B cell (primary cell): ENCODE measurements at regions not wholly inside any gene's neighbourhood (a gene's known extent, or its start where the extent isn't known, plus 50 kb on each side); places are given as distances from the start of the nearest gene placed in this dataset.

ENCODE experiments used
- ATAC-seq: fragments of 200-7000 bp; cut with Tn5 transposase; one replicate; pipeline ENCODE4 v1.10.0; 2021; ENCODE audit warnings: low read depth, mild to moderate bottlenecking, moderate number of reproducible peaks, moderate library complexity
- CTCF ChIA-PET: fragments of 350-600 bp; sonication (Branson Sonifier 250); formaldehyde crosslinking; loops from one replicate; lab custom pipeline; 2021; ENCODE audit warnings: antibody characterized with exemption, inconsistent platforms; lab: Charles Lee
- POLR2A ChIA-PET: fragments of 350-600 bp; sonication (Branson Sonifier 250); formaldehyde crosslinking; loops from one replicate; lab custom pipeline; 2021; ENCODE audit warnings: antibody characterized with exemption; lab: Charles Lee
- DNase-seq: peaks from one replicate; pipeline ENCODE4 v3.0.0; 2013
- H2AFZ ChIP-seq: 2 replicates; pipeline ENCODE4 v1.6.1; 2012; ENCODE audit warnings: mild to moderate bottlenecking, low read depth, low read length; ENCODE audit not compliant: insufficient read depth, poor library complexity, severe bottlenecking
- H3K27ac ChIP-seq, 2 donors: 1 replicate in 1 of 2; 2 replicates in 1 of 2; pipeline ENCODE4 v1.5.1; 2012 to 2013; ENCODE audit warnings: low read length in 2 of 2, mild to moderate bottlenecking in 2 of 2, moderate library complexity in 1 of 2
- H3K27me3 ChIP-seq, 4 experiments: fragments of 200-600 bp in 1 of 4; sonication (generic) in 1 of 4; replicated peaks in 1 of 4; 1 replicate in 2 of 4; 2 replicates in 2 of 4; pipeline versions ENCODE4 v1.6.1 to v1.7.0; 2013 to 2016; ENCODE audit warnings: low read length in 3 of 4, mild to moderate bottlenecking in 2 of 4, mixed read lengths in 1 of 4, moderate library complexity in 1 of 4; ENCODE audit not compliant: insufficient read depth in 4 of 4, control insufficient read depth in 3 of 4; ENCODE audit errors: control extremely low read depth in 1 of 4
- H3K36me3 ChIP-seq, 2 experiments: replicated peaks in 1 of 2; 1 replicate in 1 of 2; 2 replicates in 1 of 2; pipeline versions ENCODE4 v1.6.1 to v1.7.1; 2013; ENCODE audit warnings: low read length in 1 of 2; ENCODE audit not compliant: insufficient read depth in 2 of 2, control insufficient read depth in 1 of 2; ENCODE audit errors: control extremely low read depth in 1 of 2, extremely low read depth in 1 of 2
- H3K4me1 ChIP-seq, 2 donors: fragments of 200-600 bp in 1 of 2; sonication (generic) in 1 of 2; 1 replicate in 1 of 2; 2 replicates in 1 of 2; pipeline versions ENCODE4 v1.5.1 to v1.6.1; 2013 to 2017; ENCODE audit warnings: low read length in 2 of 2; ENCODE audit not compliant: control insufficient read depth in 2 of 2, insufficient read depth in 2 of 2
- H3K4me2 ChIP-seq: replicated peaks from 2 replicates; pipeline ENCODE3; 2012; ENCODE audit warnings: mild to moderate bottlenecking, low read depth, low read length; ENCODE audit not compliant: poor library complexity, severe bottlenecking
- H3K4me3 ChIP-seq, 5 experiments: fragments of 200-600 bp in 1 of 5; sonication (generic) in 1 of 5; 1 replicate in 3 of 5; 2 replicates in 2 of 5; pipeline versions ENCODE4 v1.5.1 to v1.7.0; 2011 to 2016; ENCODE audit warnings: low read length in 4 of 5, mild to moderate bottlenecking in 4 of 5, low read depth in 2 of 5, control low read depth in 1 of 5, moderate library complexity in 1 of 5; ENCODE audit not compliant: insufficient read depth in 1 of 5; ENCODE audit errors: control extremely low read depth in 1 of 5, extremely low read depth in 1 of 5
- H3K79me2 ChIP-seq: fragments of 200-600 bp; sonication (generic); one replicate; pipeline ENCODE4 v1.6.0; 2016; ENCODE audit warnings: low read length; ENCODE audit not compliant: control insufficient read depth, insufficient read depth
- H3K9ac ChIP-seq: fragments of 200-600 bp; sonication (generic); 2 replicates; pipeline ENCODE4 v1.6.1; 2017; ENCODE audit warnings: mild to moderate bottlenecking, low read length, moderate library complexity
- H3K9me3 ChIP-seq, 3 donors: one replicate each; pipeline versions ENCODE4 v1.6.1 to v1.7.1; 2013; ENCODE audit warnings: low read length in 2 of 3; ENCODE audit not compliant: control insufficient read depth in 2 of 3, insufficient read depth in 1 of 3; ENCODE audit errors: control extremely low read depth in 1 of 3
- H4K20me1 ChIP-seq: 2 replicates; pipeline ENCODE4 v1.6.0; 2012; ENCODE audit warnings: mild to moderate bottlenecking, low read length; ENCODE audit not compliant: insufficient read depth, control insufficient read depth, poor library complexity, severe bottlenecking
- H3K27ac Mint-ChIP-seq: one replicate; pipeline ENCODE4 v1.8.0; 2021; ENCODE audit warnings: mixed read lengths
- H3K27me3 Mint-ChIP-seq: one replicate; pipeline ENCODE4 v1.8.0; 2021; ENCODE audit warnings: mixed read lengths
- H3K4me1 Mint-ChIP-seq: one replicate; pipeline ENCODE4 v1.8.0; 2021; ENCODE audit warnings: mixed read lengths
- H3K4me3 Mint-ChIP-seq: one replicate; pipeline ENCODE4 v1.8.0; 2021; ENCODE audit warnings: mixed read lengths
- H3K9me3 Mint-ChIP-seq: one replicate; pipeline ENCODE4 v1.8.0; 2022; ENCODE audit warnings: mixed read lengths; ENCODE audit not compliant: insufficient read depth
- CTCF ChIP-seq: fragments of 200-600 bp; IDR thresholded peaks from one replicate; pipeline ENCODE4 v1.8.0; 2022; ENCODE audit warnings: antibody characterized with exemption, mild to moderate bottlenecking
- EZH2 ChIP-seq: IDR thresholded peaks from 2 replicates; pipeline ENCODE4 v1.6.1; 2012; ENCODE audit warnings: borderline replicate concordance, low read depth, mild to moderate bottlenecking, moderate library complexity, low read length; ENCODE audit not compliant: insufficient read depth, poor library complexity, severe bottlenecking
- WGBS: methylation state at CpG from one replicate; pipeline ENCODE4 v1.1.5; 2013; ENCODE audit warnings: missing lambda C conversion rate; ENCODE audit not compliant: insufficient coverage; 5-methylcytosine and 5-hydroxymethylcytosine counted together
- intact Hi-C: fragments of 100-400 bp; cut with micrococcal nuclease; formaldehyde crosslinking; loops from one replicate; pipeline ENCODE4 v1.10.0; 2022

GRCh38 chr1:90370686-90371447, 346.2 kb downstream of the BARHL2 start:
- DNase-seq (no peak), ATAC-seq (no peak)
- H2AFZ ChIP-seq = no peak overlapping the region
- Mint-ChIP-seq H3K27ac (no peak overlapping the region), H3K9me3 (peaks cover 3% of the 10 kb centered on the region), H3K4me1 (no peaks in the 10 kb centered on the region), H3K4me3 (no peak overlapping the region), H3K27me3 (peaks cover under 1% of the 10 kb centered on the region)
- no peaks in the 10 kb centered on the region for H3K79me2 ChIP-seq
- no peak overlapping the region for H3K4me3 ChIP-seq
- no peaks in the 10 kb centered on the region for H4K20me1 ChIP-seq
- no peaks in the 10 kb centered on the region for H3K4me1 ChIP-seq
- H3K9ac ChIP-seq = no peak overlapping the region
- H3K9me3 ChIP-seq = no peaks in the 10 kb centered on the region
- WGBS = 0% methylated on average over 1 of the region's 4 CpGs
- H3K27ac ChIP-seq = no peak overlapping the region
- H3K27me3 ChIP-seq = no peaks in the 10 kb centered on the region
- no peak for TF ChIP-seq EZH2
- no peak for TF ChIP-seq CTCF
- no peaks in the 10 kb centered on the region for H3K36me3 ChIP-seq
- intact Hi-C loops = no loop called here
- no peak overlapping the region for H3K4me2 ChIP-seq
- ChIA-PET POLR2A (no interaction called here), CTCF (no interaction called here)

GRCh38 chr1:90362163-90362562, 354.9 kb downstream of the BARHL2 start:
- H3K9me3 Mint-ChIP-seq = peaks cover 4% of the 10 kb centered on the region
- H3K36me3 ChIP-seq = no peaks in the 10 kb centered on the region
- DNase-seq (no peak), ATAC-seq (no peak)
- no peak overlapping the region for H3K9ac ChIP-seq
- no peaks in the 10 kb centered on the region for H3K4me1 ChIP-seq
- H3K27ac ChIP-seq = no peak overlapping the region
- no peak overlapping the region for H3K4me3 ChIP-seq
- H3K4me3 Mint-ChIP-seq = no peak overlapping the region
- POLR2A ChIA-PET = no interaction called here
- no peak overlapping the region for H2AFZ ChIP-seq
- TF ChIP-seq CTCF (no peak), EZH2 (no peak)
- H3K27me3 Mint-ChIP-seq = peaks cover 7% of the 10 kb centered on the region
- intact Hi-C loops = no loop called here
- peaks cover 0 to 2% (median 0%) of the 10 kb centered on the region in 4 experiments for H3K27me3 ChIP-seq
- H3K79me2 ChIP-seq = no peaks in the 10 kb centered on the region
- no peaks in the 10 kb centered on the region for H4K20me1 ChIP-seq
- H3K27ac Mint-ChIP-seq = no peak overlapping the region
- CTCF ChIA-PET = no interaction called here
- 82% methylated on average over 2 of the region's 2 CpGs for WGBS
- no peak overlapping the region for H3K4me2 ChIP-seq
- H3K4me1 Mint-ChIP-seq = no peaks in the 10 kb centered on the region
- no peaks in the 10 kb centered on the region for H3K9me3 ChIP-seq
